8988T (cell line): ENCODE measurements at regions not wholly inside any gene's neighbourhood (a gene's known extent, or its start where the extent isn't known, plus 50 kb on each side); places are given as distances from the start of the nearest gene placed in this dataset.
"Not testable (repeated sequence)": the region's sequence is repeated elsewhere in the genome, so short reads cannot be mapped to it uniquely, and the experiment has no call there.

ENCODE experiments used
- DNase-seq: peaks from one replicate; pipeline ENCODE4 v3.0.0; 2011

DNA sequence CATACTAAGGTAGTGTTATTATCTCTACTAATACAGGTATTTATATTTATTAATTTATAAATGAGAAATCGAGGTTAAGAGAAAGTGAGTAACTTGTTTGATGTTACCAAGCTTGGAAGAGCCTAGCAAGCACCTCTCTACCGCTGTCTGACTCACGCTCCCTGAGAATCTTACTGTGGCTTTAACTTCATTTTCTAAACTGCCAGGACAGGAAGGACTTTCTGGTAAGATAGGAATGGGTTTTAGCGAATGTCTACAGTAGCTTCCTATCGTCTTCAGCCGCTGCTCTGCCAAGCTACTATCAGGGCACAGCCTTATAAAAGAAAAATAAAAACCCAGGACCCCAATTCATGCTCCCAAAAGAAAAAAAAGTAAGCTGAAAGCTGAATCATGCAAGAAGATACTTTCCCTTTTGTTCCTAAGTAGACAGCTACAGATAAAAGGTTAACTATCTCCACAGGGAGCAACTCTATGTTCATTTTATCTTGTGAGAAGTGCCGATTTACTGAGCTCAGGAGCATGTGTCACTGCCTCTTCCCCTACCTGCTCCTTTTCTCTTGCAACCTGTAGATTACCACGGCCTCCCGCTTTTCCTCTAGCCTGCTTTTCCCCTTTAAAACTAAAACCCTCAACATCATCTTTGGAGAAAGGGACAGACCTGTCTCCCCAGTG lies 60.2 kb downstream of the THNSL1 start:
- DNase-seq: no peak

DNA sequence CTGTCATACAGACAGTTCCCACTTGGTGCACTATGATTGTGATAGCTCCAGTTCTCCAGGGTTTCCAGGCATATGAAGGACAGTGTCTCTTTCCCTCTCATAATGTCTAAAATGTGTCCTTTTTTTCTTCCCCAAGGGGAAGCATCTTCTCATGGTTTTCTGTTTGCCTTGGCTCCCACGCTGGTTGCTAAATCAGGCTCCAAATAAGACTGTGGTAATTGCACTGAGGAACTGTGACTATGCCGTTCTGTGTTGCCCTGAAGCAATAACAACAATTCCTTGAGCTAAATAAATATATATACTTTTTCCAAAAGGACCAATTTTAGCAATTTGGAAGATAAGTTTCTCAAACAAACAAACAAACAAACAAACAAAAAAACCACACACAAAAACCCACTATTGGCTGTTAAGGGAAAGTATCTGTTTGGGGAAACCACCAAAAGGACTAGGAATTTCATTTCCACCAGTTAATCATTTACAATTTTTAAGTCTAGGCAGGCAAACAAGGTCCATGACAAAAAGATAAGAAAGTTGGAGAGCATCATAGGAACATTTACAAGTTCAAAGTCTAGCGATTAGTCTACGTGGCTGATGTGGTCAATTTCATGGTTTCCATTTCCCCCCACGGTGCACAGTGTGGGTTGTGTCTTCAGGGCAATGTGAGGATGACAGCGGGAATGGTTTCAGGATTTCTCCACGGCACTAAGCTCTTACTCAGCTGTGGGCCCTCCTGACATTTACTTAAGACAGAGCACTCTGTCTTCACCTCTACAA lies 62.4 kb downstream of the THNSL1 start:
- no peak for DNase-seq

DNA sequence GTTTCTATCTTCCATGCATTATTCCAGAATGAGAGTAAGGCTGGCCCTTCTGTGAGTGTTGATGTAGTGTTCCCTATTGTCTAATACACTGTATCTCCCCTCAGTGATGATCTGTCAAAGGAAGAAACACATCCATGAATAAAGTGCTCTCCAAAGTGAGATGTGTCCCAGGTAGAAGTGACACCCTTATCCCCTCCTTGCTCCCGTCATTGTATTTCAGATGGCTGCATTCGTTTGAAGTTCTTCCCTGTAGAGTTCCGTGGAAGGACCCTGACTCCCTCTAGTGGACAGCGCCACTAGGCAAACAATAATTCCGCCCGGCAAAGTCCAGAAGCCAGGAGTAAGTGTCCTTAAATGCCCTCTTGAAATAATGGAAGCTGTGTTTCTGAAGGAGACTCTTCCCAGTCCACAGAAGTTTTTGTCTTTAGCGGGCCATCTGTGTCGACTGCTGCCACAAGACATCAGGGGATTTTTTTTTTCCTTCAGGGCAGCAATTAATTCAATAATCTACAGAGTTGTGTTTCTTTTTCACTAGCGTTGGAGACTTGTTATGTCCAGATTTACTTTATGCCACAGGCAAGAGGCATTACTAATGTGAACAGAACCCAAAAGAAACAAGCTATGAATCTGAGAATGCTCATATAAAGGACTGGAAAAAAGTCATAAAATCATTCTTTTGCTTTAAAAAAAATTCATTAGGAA lies 64.6 kb downstream of the THNSL1 start:
- DNase-seq: peak; percentile 45

DNA sequence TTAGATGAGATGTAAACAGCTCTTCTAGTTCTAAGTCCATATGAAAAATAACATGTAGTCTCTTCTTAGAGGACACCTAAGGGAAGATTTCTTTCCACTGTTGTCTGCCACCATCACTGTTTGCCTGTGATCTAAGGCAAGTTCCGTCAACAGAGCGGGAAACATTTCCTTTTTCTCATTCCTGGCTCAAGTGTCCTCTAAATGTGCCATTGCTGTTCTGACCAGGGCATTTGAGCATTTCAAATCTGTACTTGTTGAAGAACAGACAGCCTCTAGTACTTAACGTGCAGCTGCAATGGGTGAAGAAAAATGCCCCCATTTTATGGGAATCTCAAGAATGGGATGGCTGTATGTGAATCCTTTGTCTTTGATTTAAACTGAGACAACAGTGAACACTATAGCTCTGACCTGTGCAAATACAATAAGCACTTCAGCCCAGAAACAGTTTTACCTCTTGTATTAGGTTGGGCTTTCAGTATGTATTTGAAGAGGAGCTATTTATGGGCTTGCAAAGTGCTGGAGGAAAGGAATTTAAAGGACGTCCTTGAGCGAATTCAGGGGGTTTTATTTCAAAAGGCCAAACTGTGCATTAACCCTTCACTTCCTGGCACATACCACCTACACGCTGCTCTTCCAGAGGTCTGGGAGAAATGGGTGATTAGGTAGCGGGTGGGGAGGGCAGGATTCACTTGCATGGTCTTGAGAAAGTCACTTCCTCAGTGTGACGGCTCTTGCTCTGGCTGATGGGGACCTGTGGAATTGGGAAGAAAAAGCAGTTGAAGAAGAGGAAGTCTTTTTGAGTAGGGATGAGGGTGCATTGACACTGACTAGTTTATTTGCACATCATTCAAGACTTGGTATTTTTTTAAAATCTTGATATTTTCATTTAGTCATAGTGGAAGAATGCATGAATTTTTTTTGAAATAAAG lies 66.1 kb downstream of the THNSL1 start:
- DNase-seq: no peak

DNA sequence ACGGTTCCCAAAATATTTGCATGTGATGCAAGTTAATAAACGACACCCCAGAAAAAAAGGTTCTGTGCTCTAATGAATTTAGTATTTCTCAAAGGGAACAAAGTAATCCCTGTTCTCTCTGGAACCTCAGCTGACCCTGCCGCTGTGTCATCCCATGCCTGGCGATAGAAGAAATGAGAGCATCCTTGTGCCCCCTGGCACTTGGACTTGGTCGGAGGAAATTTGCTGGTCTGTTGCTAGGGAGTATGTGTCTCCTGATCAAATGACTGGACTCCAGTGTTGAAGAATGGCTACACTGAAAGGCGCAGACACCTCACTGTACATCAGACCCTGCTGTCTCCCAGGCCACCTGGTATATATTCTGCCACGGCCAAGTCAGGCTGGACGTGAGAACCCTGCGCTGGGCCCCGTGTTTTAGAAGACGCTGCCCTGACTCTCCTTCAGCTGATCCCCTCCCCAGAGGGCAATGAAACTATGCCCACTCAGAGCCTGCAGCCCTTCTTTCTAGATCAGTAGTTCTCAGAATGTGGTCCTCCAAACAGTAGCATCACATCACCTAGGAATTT lies 67.2 kb downstream of the THNSL1 start:
- no peak for DNase-seq

DNA sequence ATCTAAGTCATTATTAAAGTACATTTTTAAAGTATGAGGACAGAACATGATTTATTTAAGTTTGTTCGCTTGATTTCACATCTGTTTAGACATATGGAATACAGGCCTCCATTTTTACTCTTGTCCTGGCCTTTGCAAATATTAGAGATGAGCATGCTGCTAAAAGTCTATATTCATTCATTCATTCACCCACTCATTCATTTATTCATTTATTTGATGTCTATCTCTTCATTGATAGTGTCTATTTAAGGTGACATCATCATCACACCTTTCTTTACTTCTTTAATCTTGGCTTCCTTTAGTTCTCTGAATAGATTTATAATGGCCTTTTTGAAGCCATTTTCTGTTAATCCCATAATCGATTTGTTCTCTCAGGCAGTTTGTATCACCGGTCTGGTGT lies 68.0 kb downstream of the THNSL1 start:
- DNase-seq: no peak

DNA sequence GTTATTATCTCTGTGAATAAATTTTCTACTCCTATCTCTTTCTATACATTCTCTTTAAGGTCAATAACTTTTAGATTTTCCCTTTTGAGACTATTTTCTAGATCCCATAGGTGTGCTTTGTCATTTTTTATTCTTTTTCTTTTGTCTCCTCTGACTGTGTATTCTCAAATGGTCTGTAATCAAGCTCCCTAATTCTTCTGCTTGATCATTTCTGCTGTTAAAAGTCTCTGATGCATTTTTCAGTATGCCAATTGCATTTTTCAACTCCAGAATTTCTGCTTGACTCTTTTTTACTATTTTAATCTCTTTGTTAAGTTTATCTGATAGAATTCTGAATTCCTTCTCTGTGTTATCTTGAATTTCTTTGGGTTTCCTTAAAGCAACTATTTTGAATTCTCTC lies 78.2 kb downstream of the THNSL1 start:
- DNase-seq: no peak

DNA sequence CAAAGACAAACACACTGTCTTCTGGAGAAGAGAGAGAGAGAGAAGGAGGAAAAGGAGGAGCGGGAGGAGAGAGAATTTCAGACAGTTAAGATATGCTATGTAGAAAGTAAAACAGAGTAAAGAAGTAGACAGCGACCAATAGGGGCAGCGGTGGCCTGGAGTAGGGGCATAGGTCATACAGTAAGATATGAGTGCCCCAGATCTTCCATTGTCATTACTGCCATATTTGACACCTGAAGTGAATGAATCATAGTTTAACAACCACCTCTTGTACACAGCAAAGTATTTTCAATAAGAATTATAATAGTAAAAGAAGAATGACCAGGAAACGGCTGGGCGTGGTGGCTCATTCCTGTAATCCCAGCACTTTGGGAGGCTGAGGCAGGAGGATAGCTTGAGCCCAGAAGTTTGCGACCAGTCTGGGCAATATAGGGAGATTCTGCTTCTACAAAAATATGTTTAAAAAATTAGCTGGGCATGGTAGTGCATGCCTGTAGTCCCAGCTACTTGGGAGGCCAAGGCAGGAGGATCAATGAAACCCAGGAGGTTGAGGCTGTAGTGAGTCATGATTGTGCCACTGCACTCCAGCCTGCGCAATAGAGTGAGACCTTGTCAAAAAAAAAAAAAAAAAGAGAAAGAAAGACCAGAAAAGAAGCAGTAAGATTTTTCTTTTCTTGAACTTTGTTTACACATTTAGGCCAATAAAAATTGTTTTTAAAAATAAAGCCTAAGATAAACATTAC lies 77.0 kb upstream of the GPR158 start:
- no peak for DNase-seq

DNA sequence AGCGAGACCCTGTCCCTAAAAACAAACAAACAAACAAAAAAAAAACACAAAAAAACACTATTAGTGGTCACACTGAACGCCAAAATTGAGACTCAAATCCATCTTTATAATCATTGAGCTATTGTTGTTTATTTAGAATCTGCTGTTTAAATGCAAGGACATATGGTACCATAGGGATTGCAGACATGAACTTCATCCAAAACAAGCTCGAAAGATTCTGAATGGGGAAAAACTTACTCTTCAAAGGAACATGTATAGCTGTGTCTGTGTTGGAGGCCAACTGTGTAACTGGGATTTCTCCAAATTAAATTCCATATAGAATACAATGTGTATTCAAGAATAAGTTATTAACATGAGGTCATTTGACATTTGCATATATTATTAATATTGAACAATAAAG lies 74.7 kb upstream of the GPR158 start:
- DNase-seq: no peak

DNA sequence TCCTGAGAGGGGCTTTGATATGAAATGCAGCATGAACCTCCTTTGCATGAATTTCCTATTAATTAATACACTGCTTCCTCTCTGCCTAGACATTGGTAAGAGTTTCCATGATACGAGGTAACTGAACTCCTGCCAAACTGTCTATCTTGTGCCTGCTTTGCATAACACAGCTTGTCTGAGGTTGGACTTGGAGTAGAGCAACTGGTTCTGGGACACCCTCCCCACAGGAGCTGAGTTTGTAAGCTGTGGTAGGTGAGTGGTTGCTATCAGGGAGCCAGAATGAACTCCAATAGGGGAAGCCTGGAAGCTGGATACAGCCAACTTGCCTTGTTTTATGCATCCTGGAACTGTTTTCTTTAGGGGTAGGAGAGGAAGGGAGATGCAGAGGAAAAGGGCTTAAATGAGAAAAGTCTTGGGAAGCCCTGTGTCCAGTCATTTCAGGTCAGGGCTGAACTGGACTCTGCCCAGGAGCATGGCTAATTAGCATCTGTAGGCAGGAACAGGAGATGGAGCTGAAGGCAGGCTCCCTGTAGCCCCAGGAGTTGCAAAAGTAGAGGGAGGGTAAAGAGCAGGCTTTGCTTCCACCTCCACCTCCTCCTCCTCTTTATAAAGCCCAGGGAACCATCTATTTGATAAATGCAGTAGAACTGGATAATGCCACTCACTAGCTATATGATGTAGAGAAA lies 73.2 kb upstream of the GPR158 start:
- DNase-seq: no peak

DNA sequence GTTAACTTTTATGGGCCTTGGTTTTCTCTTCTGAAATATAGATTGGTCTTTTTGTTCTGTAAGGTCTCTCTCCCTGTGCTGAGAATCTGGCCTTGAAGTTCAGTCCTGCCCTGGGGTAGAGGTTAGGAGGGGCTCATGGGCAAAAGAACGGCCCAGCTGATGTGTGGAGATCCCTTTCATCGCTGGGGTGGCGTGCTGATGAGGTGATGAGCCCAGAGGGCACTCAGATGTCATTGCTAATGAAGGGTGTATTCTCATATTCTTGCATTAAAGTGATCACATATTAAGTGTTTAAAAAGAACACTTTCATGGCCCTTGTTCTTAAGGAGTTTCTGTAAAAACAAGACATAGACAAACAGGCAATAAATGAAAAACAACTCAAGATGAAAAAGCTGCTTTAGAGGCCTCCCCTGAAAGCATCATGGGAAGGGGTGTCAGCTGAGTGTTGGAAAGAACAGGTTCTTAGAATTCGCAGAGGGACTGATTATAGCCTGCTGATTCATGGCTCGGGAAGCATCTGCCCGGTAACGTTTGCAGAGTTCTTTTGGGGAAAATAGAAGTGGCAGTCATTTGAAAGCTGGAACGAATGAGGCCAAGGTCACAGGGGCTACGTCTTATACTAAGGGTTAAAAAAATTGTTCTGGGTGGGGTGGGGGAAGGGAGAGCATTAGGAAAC lies 72.5 kb upstream of the GPR158 start:
- no peak for DNase-seq

DNA sequence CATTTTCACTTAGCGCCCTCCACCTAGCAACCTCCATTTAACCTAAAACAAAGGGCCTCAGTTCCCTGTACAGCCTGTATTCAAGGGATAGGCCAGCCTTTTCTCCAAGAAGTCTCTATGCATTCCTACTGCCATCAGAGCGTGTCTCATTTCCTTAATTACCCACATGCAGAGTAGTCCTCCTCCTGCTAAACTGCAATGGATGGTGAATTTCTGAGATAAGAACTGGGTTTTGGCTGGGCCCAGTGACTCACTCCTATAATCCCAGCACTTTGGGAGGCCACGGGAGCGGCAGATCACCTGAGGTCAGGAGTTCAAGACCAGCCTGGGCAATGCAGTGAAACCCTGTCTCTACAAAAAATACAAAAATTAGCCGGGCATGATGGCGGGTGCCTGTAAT lies 71.1 kb upstream of the GPR158 start:
- no peak for DNase-seq

DNA sequence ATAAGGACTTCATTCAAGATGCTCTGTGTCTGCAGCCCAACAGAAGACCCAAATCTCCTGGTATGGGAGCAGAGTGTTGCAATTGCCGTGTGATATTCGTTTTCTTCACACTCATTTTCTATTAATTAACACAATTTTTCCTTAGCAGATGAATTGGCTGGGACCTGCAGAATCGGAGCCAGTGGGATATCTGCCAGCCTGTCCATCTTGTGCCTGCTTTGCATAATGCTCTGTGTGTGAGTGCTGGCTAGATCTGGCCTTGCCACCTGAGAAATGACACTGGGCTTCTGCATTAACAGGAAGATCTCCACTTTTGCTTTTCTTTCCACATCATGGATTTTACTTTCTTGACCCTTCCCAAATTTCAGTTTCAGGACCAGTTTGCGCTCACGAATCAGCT lies 70.4 kb upstream of the GPR158 start:
- DNase-seq: no peak

DNA sequence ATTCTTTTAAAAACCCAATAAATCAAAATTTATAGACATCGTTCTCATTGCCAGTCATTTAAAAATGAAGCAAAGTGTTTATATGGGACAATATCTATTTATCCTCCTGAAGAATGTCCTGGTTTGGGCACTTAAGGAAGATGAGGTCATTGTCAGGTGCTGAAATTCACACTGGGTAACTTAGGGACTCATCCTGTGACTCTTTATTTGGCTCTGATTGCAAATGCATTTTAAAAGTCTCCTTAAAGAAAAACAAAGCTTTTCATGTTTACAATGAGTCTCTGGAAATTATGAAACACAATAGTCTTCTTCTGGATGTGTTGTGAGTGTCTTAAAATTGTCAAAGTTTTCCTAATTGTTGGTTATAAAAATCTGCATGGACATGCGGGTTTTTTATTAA lies 69.5 kb upstream of the GPR158 start:
- no peak for DNase-seq

DNA sequence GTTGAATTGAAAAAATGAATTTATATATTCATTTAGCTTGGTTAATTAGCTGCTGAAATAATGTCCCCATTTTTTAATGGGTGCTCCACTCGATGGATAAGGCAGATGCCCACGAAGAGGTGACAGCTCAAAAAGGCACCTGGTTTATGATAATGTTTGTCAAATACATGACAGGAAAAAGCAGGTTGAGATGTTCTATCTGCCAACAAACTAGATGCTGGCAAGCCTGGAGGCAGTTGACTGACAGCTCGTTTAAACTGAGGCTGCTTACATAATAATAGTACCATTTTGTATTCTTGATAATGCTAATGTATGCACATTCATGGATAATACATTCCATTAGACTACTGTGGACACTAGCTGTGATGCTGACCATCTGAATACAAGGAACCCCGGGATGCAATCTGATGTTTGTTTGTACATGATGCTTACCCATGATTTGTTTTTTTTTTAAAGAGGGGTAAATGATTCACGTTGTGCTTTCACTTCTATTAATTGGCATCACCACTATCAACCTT lies 69.0 kb upstream of the GPR158 start:
- no peak for DNase-seq

DNA sequence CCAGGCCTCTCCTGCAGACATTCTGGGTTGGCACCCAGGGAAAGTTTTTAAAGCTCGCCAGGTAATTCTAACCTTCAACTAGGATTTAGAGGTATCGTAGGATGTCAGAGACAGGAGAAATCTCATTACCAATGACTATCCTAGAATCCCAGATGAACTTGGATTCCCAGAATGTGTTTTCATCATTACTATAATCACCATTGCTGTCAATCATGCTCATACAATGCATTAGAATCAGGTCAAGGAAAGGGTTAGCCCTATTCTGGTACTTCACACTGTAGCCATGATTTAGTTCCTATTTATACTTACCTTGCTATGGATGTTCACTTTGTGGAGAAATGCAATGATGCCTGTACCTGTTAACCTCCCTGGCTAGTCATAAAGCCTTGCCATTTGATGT lies 67.0 kb upstream of the GPR158 start:
- no peak for DNase-seq

DNA sequence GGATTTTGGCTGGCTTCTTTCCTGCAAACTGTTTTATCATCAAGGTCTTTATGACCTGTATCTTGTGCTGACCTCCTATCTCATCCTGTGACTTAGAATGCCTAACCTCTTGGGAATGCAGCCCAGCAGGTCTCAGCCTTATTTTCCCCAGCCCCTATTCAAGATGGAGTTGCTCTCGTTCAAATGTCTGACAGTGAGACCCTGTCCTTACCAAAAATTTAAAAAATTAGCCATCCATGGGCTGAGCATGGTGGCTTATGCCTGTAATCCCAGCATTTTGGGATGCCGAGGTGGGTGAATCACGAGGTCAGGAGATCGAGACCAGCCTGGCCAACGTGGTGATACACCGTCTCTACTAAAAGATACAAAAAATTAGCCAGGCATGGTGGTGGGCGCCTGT lies 64.9 kb upstream of the GPR158 start:
- DNase-seq: not testable (repeated sequence)

DNA sequence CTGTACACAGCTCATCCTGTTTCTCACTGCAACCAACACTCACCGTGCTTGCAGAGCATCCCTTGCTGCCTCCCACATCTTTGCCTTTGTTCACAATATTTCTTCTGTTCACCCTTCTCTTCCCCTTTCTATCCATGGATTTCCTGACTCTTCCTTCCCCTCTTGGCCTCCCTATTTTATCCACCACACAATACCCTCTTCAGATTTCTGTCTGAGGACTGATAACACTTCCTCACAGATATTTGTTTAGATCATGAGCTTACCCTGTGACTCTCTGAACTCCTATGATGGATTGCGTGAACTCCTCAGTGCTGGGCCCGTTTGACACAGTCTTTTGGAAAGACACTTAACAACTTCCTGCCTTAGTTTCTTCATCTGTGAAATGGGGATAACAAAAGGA lies 62.8 kb upstream of the GPR158 start:
- DNase-seq: no peak

DNA sequence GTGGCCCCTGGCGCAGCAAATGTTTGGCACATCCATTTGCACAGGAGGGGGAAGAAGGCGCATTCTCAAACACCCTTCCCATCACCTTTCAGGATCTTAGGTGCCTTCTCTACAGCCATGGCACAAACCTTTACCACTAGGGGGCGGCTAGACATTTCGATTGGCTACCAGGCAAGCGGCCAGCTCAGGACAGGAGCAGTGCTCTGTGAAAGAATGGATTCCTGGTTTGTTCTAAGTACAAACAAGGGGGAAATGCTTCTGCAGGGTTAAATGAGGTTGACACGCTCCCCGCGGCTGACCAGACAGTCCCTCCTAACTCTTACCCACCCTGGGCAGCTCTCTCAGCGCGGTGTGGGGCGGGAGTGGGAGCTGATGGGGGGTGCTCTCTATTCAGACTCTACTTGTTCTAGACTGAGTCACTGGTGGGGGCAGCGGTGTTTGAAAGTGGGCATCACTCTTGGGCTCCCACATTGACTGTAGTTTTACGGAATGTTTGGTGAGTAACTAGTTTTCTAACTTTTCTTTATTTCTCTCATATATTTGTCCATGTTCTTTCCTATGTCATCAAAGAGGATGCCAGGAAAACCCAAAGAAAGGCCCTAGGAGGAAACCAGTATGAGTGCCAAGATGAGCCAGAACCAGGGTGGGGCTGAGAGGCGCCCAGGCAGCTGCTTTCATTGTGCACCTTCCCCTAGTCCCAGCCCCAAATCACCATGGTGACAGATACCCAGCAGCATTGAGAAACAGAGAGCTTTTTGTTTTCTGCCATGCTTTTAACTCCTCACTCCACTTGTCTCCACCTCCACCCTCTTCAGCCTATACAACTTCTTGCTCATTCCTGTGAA lies 61.4 kb upstream of the GPR158 start:
- peak; percentile 33 for DNase-seq

DNA sequence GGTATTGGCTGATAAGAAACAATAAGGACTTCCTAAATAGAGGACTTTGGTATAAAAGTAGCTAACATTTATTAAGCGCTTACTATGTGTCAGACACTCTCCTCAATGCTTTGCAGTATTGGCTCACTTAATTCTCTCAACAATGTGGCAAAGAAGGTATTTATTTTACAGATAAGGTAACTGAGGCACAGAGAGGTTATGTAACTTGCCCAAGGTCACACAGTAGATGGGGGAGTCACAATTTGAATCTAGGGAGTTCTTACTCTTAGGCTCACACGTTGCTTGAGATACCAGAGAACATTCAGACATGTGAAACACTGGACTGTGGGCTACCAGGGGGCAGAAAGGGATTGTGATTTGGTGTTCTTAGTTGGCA lies 60.8 kb upstream of the GPR158 start:
- DNase-seq: no peak
